Kidney epithelial cell (primary cell): ENCODE measurements at regions not wholly inside any gene's neighbourhood (a gene's known extent, or its start where the extent isn't known, plus 50 kb on each side); places are given as distances from the start of the nearest gene placed in this dataset.

Source experiments
- DNase-seq: peaks from one replicate; pipeline ENCODE4 v3.0.0-alpha.2; 2010; ENCODE audit warnings: low read depth
- H3K27me3 ChIP-seq: 2 replicates; pipeline ENCODE4 v1.6.0; 2011; ENCODE audit warnings: low read length; ENCODE audit not compliant: control insufficient read depth, insufficient read depth
- H3K36me3 ChIP-seq: 2 replicates; pipeline ENCODE4 v1.5.1; 2011; ENCODE audit warnings: low read length; ENCODE audit not compliant: control insufficient read depth, insufficient read depth
- H3K4me3 ChIP-seq: 2 replicates; pipeline ENCODE4 v1.5.1; 2011; ENCODE audit warnings: low read depth, mild to moderate bottlenecking, control low read depth, low read length
- TF ChIP-seq, protein P1 (sequence below): IDR thresholded peaks from 2 replicates; pipeline ENCODE4 v1.5.1; 2011; ENCODE audit warnings: mild to moderate bottlenecking, moderate library complexity, low read length, control low read depth, inconsistent platforms; ENCODE audit not compliant: insufficient read depth, poor library complexity, severe bottlenecking

DNA sequence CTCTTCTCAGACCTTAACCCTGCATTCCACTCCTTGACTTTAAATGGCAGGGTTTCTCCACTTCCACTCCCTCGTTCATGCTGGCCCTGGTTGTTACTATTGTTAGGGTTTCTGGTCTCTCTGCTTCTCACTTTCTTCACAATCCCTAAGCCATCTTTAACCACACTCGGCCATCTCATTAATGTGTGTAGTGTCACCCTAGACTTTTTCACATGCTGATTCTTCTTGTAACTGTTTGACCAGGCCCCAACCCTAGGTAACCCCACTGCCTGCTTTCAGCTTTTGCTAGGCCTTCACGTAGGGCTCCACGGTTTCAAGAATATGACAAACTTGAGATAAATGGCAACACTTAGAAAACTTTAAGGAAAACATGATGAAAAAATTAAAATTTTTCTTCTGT is 195.1 kb downstream of the IPO8 start:
- no peak overlapping the region for H3K4me3 ChIP-seq
- DNase-seq = no peak

DNA sequence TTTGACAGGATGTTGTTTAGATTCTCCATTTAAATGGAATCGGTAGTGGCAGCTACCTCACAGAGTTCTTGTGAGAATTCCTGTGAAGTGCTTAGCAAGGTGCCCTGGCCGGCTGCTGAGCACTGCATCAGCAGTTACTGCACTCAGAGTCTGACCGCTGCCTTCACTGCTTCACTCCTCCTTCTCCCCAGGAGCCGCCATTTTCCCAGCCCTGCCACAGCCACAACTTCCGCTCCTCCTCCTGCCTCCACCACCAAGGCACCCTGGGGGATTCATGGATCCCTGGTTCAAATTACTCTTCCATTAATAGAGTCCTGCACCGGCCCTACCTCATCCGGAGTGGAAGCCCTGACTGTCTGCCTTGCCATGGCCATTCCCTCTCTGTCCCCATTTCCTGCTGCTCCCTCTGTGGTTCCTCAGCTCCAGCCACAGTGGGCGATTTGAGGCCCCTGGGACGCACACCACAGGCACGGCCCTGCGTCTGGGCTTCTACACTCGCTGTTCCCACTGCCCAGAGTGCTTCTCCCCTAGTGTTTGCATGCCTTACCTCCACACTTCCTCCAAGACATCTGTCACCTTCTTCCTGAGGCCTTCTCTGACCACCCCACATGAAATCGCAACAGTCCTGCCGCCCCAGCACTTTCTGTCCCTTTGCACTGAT is 210.3 kb downstream of the IPO8 start:
- DNase-seq = no peak
- Histone ChIP-seq H3K4me3 (no peak overlapping the region), H3K27me3 (no peaks in the 10 kb centered on the region), H3K36me3 (no peaks in the 10 kb centered on the region)
- TF ChIP-seq, protein P1, sequence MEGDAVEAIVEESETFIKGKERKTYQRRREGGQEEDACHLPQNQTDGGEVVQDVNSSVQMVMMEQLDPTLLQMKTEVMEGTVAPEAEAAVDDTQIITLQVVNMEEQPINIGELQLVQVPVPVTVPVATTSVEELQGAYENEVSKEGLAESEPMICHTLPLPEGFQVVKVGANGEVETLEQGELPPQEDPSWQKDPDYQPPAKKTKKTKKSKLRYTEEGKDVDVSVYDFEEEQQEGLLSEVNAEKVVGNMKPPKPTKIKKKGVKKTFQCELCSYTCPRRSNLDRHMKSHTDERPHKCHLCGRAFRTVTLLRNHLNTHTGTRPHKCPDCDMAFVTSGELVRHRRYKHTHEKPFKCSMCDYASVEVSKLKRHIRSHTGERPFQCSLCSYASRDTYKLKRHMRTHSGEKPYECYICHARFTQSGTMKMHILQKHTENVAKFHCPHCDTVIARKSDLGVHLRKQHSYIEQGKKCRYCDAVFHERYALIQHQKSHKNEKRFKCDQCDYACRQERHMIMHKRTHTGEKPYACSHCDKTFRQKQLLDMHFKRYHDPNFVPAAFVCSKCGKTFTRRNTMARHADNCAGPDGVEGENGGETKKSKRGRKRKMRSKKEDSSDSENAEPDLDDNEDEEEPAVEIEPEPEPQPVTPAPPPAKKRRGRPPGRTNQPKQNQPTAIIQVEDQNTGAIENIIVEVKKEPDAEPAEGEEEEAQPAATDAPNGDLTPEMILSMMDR = no peak

More for the DNA sequence above, 195.1 kb downstream of the IPO8 start:
- Histone ChIP-seq H3K27me3 (no peaks in the 10 kb centered on the region), H3K36me3 (no peaks in the 10 kb centered on the region)
- TF ChIP-seq, protein P1 = no peak

DNA sequence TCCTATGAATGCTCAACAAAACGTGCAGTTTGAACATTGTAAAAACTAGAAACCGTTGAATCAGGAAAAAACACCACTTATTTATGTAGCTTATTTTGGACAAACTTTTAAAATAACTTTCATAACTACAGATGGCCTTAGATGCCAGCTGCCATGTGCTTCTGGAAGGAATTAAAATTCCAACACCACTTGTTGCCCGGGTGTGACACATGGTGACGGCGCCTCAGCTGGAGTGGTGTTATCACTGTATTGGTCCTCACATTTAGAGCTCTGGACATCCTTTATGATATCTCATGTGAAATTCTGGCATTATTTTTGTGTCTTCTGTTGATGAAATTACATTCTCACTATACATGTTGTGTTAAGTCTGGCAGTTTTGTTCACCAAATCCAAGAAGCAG is 211.0 kb downstream of the IPO8 start:
- Histone ChIP-seq H3K4me3 (no peak overlapping the region), H3K27me3 (no peaks in the 10 kb centered on the region), H3K36me3 (no peaks in the 10 kb centered on the region)
- DNase-seq = no peak
- TF ChIP-seq, protein P1 = no peak

DNA sequence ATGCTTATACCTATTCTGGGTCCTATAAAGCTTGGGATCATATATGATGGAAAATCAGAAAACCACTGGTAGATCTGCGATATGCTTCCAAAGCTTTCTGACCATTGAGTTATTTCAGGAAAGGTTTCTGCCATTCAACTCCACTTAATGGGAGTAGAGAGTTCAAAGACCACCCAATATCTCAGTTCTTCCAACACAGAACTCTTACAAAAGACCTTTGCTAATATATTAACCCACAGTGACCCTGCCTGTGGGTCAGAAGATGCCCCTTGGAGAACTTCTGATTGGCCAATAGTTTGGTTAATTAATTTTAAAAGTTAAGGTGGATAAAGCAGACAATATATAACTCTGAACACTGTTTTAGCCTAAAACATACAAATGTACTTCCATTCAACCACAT is 213.0 kb downstream of the IPO8 start:
- no peak overlapping the region for H3K4me3 ChIP-seq
- H3K27me3 ChIP-seq = no peaks in the 10 kb centered on the region
- no peaks in the 10 kb centered on the region for H3K36me3 ChIP-seq
- TF ChIP-seq, protein P1 = no peak
- DNase-seq = no peak

DNA sequence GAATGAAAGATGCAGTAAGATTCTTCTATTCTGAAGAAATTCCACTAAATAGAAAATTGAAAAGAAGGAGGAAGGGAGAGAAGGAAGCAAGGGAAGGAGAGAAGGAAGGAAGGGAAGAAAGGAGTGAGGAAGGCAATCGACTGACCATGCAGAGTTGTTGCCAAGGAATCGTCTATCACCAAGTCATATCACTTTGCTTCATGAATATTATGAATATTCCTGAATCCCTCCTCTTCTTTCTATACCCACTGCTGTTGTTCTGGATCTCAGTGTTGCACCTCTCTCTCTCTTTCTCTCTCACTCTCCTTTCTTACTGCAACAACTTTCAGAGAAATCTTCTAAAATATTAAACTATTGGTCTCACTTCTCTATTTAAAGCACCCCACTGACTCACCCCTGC is 222.4 kb downstream of the IPO8 start:
- no peak for DNase-seq
- Histone ChIP-seq H3K36me3 (no peaks in the 10 kb centered on the region), H3K27me3 (no peaks in the 10 kb centered on the region), H3K4me3 (no peak overlapping the region)
- TF ChIP-seq, protein P1 = no peak

DNA sequence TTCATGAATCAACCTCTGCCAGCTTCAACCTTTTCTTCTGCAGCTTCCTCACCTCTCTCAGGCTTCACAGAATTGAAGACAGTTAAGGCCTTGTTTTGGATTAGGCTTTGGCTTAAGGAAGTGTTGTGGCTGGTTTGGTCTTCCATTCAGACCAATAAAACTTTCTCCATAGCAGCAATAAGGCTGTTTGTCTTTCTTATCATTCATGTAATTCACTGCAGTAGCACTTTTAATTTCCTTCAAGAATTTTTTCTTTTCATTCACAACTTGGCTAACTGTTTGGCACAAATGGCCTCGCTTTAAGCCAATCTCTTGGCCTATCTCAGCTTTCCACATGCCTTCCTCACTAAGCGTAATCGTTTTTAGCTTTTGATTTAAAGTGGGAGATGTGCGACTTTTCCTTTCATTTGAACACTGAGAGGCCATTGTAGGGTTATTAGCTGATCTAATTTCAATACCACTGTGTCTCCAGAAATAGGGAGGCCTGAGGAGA is 229.5 kb downstream of the IPO8 start:
- no peaks in the 10 kb centered on the region for H3K36me3 ChIP-seq
- DNase-seq = no peak
- H3K27me3 ChIP-seq = no peaks in the 10 kb centered on the region
- H3K4me3 ChIP-seq = no peak overlapping the region
- TF ChIP-seq, protein P1 = no peak
